PC-9 (cell line): ENCODE measurements at regions not wholly inside any gene's neighbourhood (a gene's known extent, or its start where the extent isn't known, plus 50 kb on each side); places are given as distances from the start of the nearest gene placed in this dataset.
A peak's percentile ranks its signal among the peaks of the same experiment; 100 is the strongest.

Experiments
- BruUV-seq: library from RNA; stranded (reverse); fragments of 400-500 nt; replicated peaks from 2 replicates; lab custom pipeline; 2021; lab: Mats Ljungman, UMichigan
- CTCF ChIA-PET: fragments of 300-600 bp; sonication (Branson Sonifier 250); formaldehyde crosslinking; loops from one replicate; lab custom pipeline; 2022; ENCODE audit warnings: antibody characterized with exemption; lab: Charles Lee
- POLR2A ChIA-PET: fragments of 300-600 bp; sonication (Branson Sonifier 250); formaldehyde crosslinking; loops from one replicate; lab custom pipeline; 2022; ENCODE audit warnings: antibody characterized with exemption; ENCODE audit not compliant: unreplicated experiment; lab: Charles Lee
- DNase-seq, 2 experiments: peaks; one replicate each; pipeline versions ENCODE4 v3.0.0 to v3.0.0-alpha.2; 2015 to 2022; ENCODE audit warnings: mixed read lengths in 1 of 2
- H2AFZ ChIP-seq: fragments of 200-600 bp; sonication (generic); 2 replicates; pipeline ENCODE4 v1.8.1; 2017; ENCODE audit warnings: antibody characterized with exemption
- H3F3A ChIP-seq: fragments of 200-600 bp; sonication (generic); 2 replicates; pipeline ENCODE4 v1.8.1; 2017; ENCODE audit warnings: antibody characterized with exemption, mild to moderate bottlenecking, low read depth; ENCODE audit not compliant: insufficient read depth
- H3K27ac ChIP-seq: fragments of 200-600 bp; sonication (generic); 2 replicates; pipeline ENCODE4 v1.6.1; 2016; ENCODE audit warnings: mixed run types
- H3K27me3 ChIP-seq: fragments of 200-600 bp; sonication (generic); 2 replicates; pipeline ENCODE4 v1.6.1; 2016; ENCODE audit warnings: low read depth, mixed run types; ENCODE audit not compliant: insufficient read depth
- H3K36me3 ChIP-seq: fragments of 200-600 bp; sonication (generic); 2 replicates; pipeline ENCODE4 v1.6.1; 2016; ENCODE audit warnings: low read depth, mixed run types
- H3K4me1 ChIP-seq: fragments of 200-600 bp; sonication (generic); replicated peaks from 2 replicates; pipeline ENCODE4 v1.6.1; 2016; ENCODE audit warnings: mixed run types; ENCODE audit not compliant: insufficient read depth
- H3K4me2 ChIP-seq: fragments of 200-600 bp; sonication (generic); 2 replicates; pipeline ENCODE4 v1.6.1; 2017; ENCODE audit warnings: mixed run types
- H3K4me3 ChIP-seq: fragments of 200-600 bp; sonication (generic); 2 replicates; pipeline ENCODE4 v1.6.1; 2016; ENCODE audit warnings: mixed run types
- H3K79me2 ChIP-seq: fragments of 200-600 bp; sonication (generic); 2 replicates; pipeline ENCODE4 v1.6.1; 2017; ENCODE audit warnings: low read depth, mixed run types
- H3K9me2 ChIP-seq: fragments of 200-600 bp; sonication (generic); 2 replicates; pipeline ENCODE4 v1.8.1; 2017; ENCODE audit warnings: mild to moderate bottlenecking; ENCODE audit not compliant: insufficient read depth
- H3K9me3 ChIP-seq: fragments of 200-600 bp; sonication (generic); 2 replicates; pipeline ENCODE4 v1.8.1; 2016; ENCODE audit warnings: low read depth; ENCODE audit not compliant: insufficient read depth
- H4K20me1 ChIP-seq: fragments of 200-600 bp; sonication (generic); 2 replicates; pipeline ENCODE4 v1.8.1; 2017; ENCODE audit not compliant: insufficient read depth
- EZH2 ChIP-seq: fragments of 200-600 bp; sonication (generic); IDR thresholded peaks from 2 replicates; pipeline ENCODE4 v1.8.0; 2017; ENCODE audit warnings: antibody characterized with exemption, low read depth
- intact Hi-C: fragments of 100-400 bp; cut with micrococcal nuclease; formaldehyde crosslinking; loops from one replicate; pipeline ENCODE4 v1.10.0; 2022; ENCODE audit not compliant: unreplicated experiment
- TF ChIP-seq, protein P1 (sequence below): fragments of 200-600 bp; sonication (generic); conservative IDR thresholded peaks from 2 replicates; pipeline ENCODE4 v1.6.1; 2017; ENCODE audit warnings: mixed run types, antibody characterized with exemption, mild to moderate bottlenecking, moderate library complexity

DNA sequence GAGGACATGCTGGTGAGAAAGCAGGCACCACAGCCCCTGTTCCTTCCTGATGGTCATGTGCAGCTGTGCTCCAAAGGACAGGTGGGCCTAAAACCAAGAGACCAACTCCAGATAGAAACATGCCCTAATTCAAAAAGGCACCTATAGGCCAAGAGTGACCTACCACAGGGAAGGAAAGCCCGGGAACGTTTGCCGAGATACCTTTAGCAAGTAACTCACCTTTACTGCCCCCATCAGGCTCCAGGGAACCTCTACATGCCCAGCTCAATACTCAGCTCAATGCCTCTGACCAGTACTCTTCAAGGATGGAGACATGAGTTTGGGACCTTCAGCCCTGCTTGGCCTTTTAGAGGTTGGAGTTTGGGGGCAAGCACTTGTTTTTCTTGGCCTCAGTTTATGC, 172.8 kb upstream of the FSTL4 start:
- CTCF ChIA-PET = no interaction called here
- intact Hi-C loops = no loop called here

DNA sequence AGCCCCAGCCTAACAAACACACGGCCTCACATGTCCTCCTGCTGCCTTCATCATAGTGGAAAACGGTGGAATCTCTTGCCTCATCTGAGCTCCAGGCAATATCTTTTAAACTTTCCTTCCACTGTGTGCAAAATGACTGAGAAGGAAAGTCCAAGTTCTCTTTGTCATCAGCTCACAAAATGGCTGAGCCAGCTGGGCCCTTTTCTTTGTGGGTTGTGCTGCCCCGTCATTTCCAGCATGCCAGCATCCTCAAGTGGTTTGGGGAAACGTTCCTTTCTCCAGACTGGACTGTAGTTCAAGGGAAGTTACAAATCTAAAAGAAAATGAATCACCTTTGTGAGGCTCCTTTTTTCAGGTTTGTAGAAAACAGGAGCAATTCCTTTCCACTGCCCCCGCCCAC, 171.1 kb upstream of the FSTL4 start:
- BruUV-seq = no TSS peak
- H3K4me2 ChIP-seq = no peak overlapping the region
- no peaks in the 10 kb centered on the region for H3K36me3 ChIP-seq
- CTCF ChIA-PET = no interaction called here
- H3K27me3 ChIP-seq = no peaks in the 10 kb centered on the region
- intact Hi-C loops = no loop called here
- no peaks in the 10 kb centered on the region for H3K79me2 ChIP-seq
- H3K4me1 ChIP-seq = no peaks in the 10 kb centered on the region
- no peak for DNase-seq
- POLR2A ChIA-PET = no interaction called here
- H2AFZ ChIP-seq = 0 out of 2 replicates have a peak overlapping the region, but pooled peaks have one; percentile 33
- no peaks in the 10 kb centered on the region for H3K9me3 ChIP-seq
- H3K9me2 ChIP-seq = no peaks in the 10 kb centered on the region
- no peak overlapping the region for H3K4me3 ChIP-seq
- no peaks in the 10 kb centered on the region for H4K20me1 ChIP-seq
- TF ChIP-seq EZH2 = no peak
- TF ChIP-seq, protein P1, sequence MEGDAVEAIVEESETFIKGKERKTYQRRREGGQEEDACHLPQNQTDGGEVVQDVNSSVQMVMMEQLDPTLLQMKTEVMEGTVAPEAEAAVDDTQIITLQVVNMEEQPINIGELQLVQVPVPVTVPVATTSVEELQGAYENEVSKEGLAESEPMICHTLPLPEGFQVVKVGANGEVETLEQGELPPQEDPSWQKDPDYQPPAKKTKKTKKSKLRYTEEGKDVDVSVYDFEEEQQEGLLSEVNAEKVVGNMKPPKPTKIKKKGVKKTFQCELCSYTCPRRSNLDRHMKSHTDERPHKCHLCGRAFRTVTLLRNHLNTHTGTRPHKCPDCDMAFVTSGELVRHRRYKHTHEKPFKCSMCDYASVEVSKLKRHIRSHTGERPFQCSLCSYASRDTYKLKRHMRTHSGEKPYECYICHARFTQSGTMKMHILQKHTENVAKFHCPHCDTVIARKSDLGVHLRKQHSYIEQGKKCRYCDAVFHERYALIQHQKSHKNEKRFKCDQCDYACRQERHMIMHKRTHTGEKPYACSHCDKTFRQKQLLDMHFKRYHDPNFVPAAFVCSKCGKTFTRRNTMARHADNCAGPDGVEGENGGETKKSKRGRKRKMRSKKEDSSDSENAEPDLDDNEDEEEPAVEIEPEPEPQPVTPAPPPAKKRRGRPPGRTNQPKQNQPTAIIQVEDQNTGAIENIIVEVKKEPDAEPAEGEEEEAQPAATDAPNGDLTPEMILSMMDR = no peak
- H3F3A ChIP-seq = no peaks in the 10 kb centered on the region
- H3K27ac ChIP-seq = no peak overlapping the region

More for the DNA sequence above, 172.8 kb upstream of the FSTL4 start:
- H3K27me3 ChIP-seq = no peaks in the 10 kb centered on the region
- H3K4me2 ChIP-seq = no peak overlapping the region
- H3F3A ChIP-seq = no peaks in the 10 kb centered on the region
- H2AFZ ChIP-seq = no peak overlapping the region
- H3K9me3 ChIP-seq = no peaks in the 10 kb centered on the region
- DNase-seq = no peak
- no peaks in the 10 kb centered on the region for H4K20me1 ChIP-seq
- no peaks in the 10 kb centered on the region for H3K4me1 ChIP-seq
- H3K9me2 ChIP-seq = no peaks in the 10 kb centered on the region
- POLR2A ChIA-PET = no interaction called here
- H3K36me3 ChIP-seq = no peaks in the 10 kb centered on the region
- TF ChIP-seq EZH2 = no peak
- TF ChIP-seq, protein P1 = no peak
- no peaks in the 10 kb centered on the region for H3K79me2 ChIP-seq
- no peak overlapping the region for H3K27ac ChIP-seq
- H3K4me3 ChIP-seq = no peak overlapping the region
- no TSS peak for BruUV-seq

DNA sequence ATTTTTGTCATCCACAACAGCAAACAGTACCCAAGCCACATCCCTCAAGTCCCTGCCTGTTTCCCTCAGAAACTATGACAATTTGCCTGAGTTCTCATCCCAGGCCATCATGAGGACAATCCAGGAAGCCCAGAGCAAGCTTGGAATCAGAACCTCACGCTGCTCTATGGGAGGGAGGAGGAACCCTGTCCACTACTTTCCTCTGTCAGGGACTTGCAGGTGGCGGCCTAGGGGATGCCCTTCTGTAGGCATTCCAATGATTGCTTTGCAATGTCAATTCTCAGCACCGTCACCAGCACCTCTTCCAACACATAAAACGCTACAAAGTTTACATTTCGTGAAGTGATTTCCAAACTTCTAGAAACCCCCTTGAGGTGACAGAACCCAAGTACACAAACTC, 170.4 kb upstream of the FSTL4 start:
- H3K4me2 ChIP-seq = no peak overlapping the region
- intact Hi-C loops = no loop called here
- H3K36me3 ChIP-seq = no peaks in the 10 kb centered on the region
- ChIA-PET CTCF (no interaction called here), POLR2A (no interaction called here)
- H4K20me1 ChIP-seq = no peaks in the 10 kb centered on the region
- no peak for DNase-seq
- TF ChIP-seq, protein P1 = no peak
- no peak for TF ChIP-seq EZH2
- BruUV-seq = no TSS peak
- H3K27ac ChIP-seq = no peak overlapping the region
- no peaks in the 10 kb centered on the region for H3K4me1 ChIP-seq
- H3K27me3 ChIP-seq = no peaks in the 10 kb centered on the region
- no peaks in the 10 kb centered on the region for H3F3A ChIP-seq
- H3K4me3 ChIP-seq = no peak overlapping the region
- H3K79me2 ChIP-seq = no peaks in the 10 kb centered on the region
- no peak overlapping the region for H2AFZ ChIP-seq
- H3K9me2 ChIP-seq = no peaks in the 10 kb centered on the region; the same call in 1 of the 2 replicates
- H3K9me3 ChIP-seq = no peaks in the 10 kb centered on the region
